Esophagus squamous epithelium (tissue), 5 donors: ENCODE measurements at regions not wholly inside any gene's neighbourhood (a gene's known extent, or its start where the extent isn't known, plus 50 kb on each side); places are given as distances from the start of the nearest gene placed in this dataset.

Experiments
- DNase-seq: peaks from one replicate; lab custom pipeline; 2025; lab: John Stamatoyannopoulos, UW
- H3K27ac ChIP-seq, 4 donors: fragments of 200-600 bp; sonication (generic); one replicate each; pipeline ENCODE4 v1.5.1; 2016 to 2019; ENCODE audit warnings: mild to moderate bottlenecking in 1 of 4
- H3K27me3 ChIP-seq, 4 donors: fragments of 200-600 bp; sonication (generic); 1 replicate in 3 of 4; 2 replicates in 1 of 4; pipeline versions ENCODE4 v1.5.1 to v1.6.0; 2017 to 2021; ENCODE audit warnings: antibody characterized with exemption in 1 of 4
- H3K36me3 ChIP-seq, 3 donors: fragments of 200-600 bp; sonication (generic); one replicate each; pipeline ENCODE4 v1.5.1; 2016 to 2019
- H3K4me1 ChIP-seq, 3 donors: fragments of 200-600 bp; sonication (generic); one replicate each; pipeline ENCODE4 v1.5.1; 2017 to 2019
- H3K4me3 ChIP-seq, 4 donors: fragments of 200-600 bp; sonication (generic); 1 replicate in 3 of 4; 2 replicates in 1 of 4; pipeline ENCODE4 v1.5.1; 2016 to 2019; ENCODE audit warnings: mild to moderate bottlenecking in 2 of 4, moderate library complexity in 1 of 4
- H3K9me3 ChIP-seq, 3 donors: fragments of 200-600 bp; sonication (generic); one replicate each; pipeline ENCODE4 v1.5.1; 2016 to 2019
- POLR2A ChIP-seq, 4 donors: fragments of 450-650 bp; IDR thresholded peaks; one replicate each; pipeline ENCODE4 v1.6.1; 2017; ENCODE audit warnings: antibody characterized with exemption in 4 of 4, mild to moderate bottlenecking in 4 of 4, moderate library complexity in 3 of 4
- WGBS, 2 donors: methylation state at CpG; one replicate each; pipeline ENCODE4 v1.1.5; 2018; 5-methylcytosine and 5-hydroxymethylcytosine counted together
- intact Hi-C: fragments of 100-400 bp; cut with DNase I; formaldehyde crosslinking; loops from one replicate; pipeline ENCODE4 v1.15.0; 2022
- TF ChIP-seq, protein P1 (sequence below), 6 experiments: fragments of 450-650 bp in 4 of 6; fragments of 200-600 bp in 2 of 6; sonication (generic) in 2 of 6; IDR thresholded peaks; one replicate each; pipeline ENCODE4 v1.5.1; 2016 to 2019; ENCODE audit warnings: antibody characterized with exemption in 6 of 6, mild to moderate bottlenecking in 4 of 6, moderate library complexity in 4 of 6
- donor health status: DM: yes; HTN: yes; CAD: no.

GRCh38 chr9:14478175-14479162 lies 164.5 kb upstream of the NFIB start:
- H3K4me1 ChIP-seq: no peaks in the 10 kb centered on the region
- no peak overlapping the region for H3K27ac ChIP-seq
- H3K27me3 ChIP-seq: no peaks in the 10 kb centered on the region
- H3K9me3 ChIP-seq: no peaks in the 10 kb centered on the region
- intact Hi-C loops: no loop called here
- TF ChIP-seq, protein P1, sequence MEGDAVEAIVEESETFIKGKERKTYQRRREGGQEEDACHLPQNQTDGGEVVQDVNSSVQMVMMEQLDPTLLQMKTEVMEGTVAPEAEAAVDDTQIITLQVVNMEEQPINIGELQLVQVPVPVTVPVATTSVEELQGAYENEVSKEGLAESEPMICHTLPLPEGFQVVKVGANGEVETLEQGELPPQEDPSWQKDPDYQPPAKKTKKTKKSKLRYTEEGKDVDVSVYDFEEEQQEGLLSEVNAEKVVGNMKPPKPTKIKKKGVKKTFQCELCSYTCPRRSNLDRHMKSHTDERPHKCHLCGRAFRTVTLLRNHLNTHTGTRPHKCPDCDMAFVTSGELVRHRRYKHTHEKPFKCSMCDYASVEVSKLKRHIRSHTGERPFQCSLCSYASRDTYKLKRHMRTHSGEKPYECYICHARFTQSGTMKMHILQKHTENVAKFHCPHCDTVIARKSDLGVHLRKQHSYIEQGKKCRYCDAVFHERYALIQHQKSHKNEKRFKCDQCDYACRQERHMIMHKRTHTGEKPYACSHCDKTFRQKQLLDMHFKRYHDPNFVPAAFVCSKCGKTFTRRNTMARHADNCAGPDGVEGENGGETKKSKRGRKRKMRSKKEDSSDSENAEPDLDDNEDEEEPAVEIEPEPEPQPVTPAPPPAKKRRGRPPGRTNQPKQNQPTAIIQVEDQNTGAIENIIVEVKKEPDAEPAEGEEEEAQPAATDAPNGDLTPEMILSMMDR (IDR thresholded peaks at IDR 0.05): no peak
- no peak for TF ChIP-seq POLR2A (IDR thresholded peaks at IDR 0.05)
- H3K4me3 ChIP-seq: no peak overlapping the region
- DNase-seq: no peak
- H3K36me3 ChIP-seq: no peaks in the 10 kb centered on the region
- 43 to 63% methylated on average over 3 of the region's 3 CpGs for WGBS, 2 donors

- H3K9me3 ChIP-seq: no peaks in the 10 kb centered on the region
- H3K4me1 ChIP-seq: peaks cover 0 to 4% (median 0%) of the 10 kb centered on the region in 3 donors
- DNase-seq: no peak
- no peak overlapping the region for H3K4me3 ChIP-seq
- intact Hi-C loops: no loop called here
- no peak for TF ChIP-seq POLR2A (IDR thresholded peaks at IDR 0.05)
- H3K27me3 ChIP-seq: no peaks in the 10 kb centered on the region
- H3K27ac ChIP-seq: no peak overlapping the region
- 56 to 75% methylated on average over 4 of the region's 4 CpGs for WGBS, 2 donors
- no peaks in the 10 kb centered on the region for H3K36me3 ChIP-seq
Observed at GRCh38 chr9:14471041-14471440, 157.1 kb upstream of the NFIB start.

DNA sequence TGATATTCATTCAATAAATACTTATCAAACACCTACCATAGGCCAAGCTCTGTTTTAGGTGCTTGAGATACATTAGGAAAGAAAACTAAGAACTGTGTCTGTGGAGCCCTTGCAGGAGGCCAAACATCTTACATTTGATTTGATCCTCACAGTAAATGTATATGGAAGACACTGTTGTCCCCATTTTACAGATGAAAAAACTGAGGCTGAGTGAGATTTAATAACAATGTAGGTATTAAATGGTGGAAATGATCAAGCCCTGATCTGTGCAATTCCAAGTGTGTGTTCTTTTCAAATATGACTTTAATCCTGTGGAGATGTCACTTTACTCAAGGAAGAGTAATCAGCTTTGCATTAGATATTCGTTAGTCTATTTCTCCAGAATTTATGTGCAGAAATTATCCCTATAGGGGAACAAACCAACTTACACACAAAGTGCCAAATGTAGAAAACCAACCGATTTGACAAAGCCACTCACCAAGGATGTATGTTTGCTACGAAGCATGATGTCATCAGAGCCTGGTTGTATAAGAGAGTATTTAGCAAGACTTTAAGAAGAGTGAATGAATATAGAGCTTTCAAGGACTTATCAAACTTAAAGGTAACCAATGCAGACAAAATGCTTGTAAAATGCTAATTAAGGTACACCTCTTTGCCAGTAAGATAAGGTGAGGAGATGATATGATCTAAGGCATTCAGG lies 153.9 kb upstream of the NFIB start:
- intact Hi-C loops: loop anchor here (10.0 kb wide), 1 partner anchor 297 kb away; no protein-coding TSS in a partner anchor
- peaks cover 0 to 9% (median 0%) of the 10 kb centered on the region in 3 donors for H3K4me1 ChIP-seq
- H3K9me3 ChIP-seq: no peaks in the 10 kb centered on the region
- 72 to 74% methylated on average over 3 of the region's 3 CpGs for WGBS, 2 donors
- no peaks in the 10 kb centered on the region for H3K36me3 ChIP-seq
- no peak overlapping the region for H3K27ac ChIP-seq
- H3K27me3 ChIP-seq: no peaks in the 10 kb centered on the region
- no peak for DNase-seq
- H3K4me3 ChIP-seq: no peak overlapping the region
- TF ChIP-seq, protein P1 (IDR thresholded peaks at IDR 0.05): no peak
- TF ChIP-seq POLR2A (IDR thresholded peaks at IDR 0.05): no peak

GRCh38 chr9:14466828-14467227 lies 152.9 kb upstream of the NFIB start:
- intact Hi-C loops: loop anchor here (10.0 kb wide), 1 partner anchor 298 kb away; no protein-coding TSS in a partner anchor
- Histone ChIP-seq H3K27ac (no peak overlapping the region), H3K4me3 (no peak overlapping the region), H3K27me3 (no peaks in the 10 kb centered on the region), H3K4me1 (peaks cover 0 to 9% (median 0%) of the 10 kb centered on the region in 3 donors), H3K9me3 (no peaks in the 10 kb centered on the region), H3K36me3 (no peaks in the 10 kb centered on the region)
- TF ChIP-seq POLR2A (IDR thresholded peaks at IDR 0.05): no peak
- TF ChIP-seq, protein P1 (IDR thresholded peaks at IDR 0.05): no peak
- 83 to 93% methylated on average over 3 to 4 of the region's 4 CpGs for WGBS, 2 donors
- DNase-seq: no peak

- H3K27me3 ChIP-seq: no peaks in the 10 kb centered on the region
- H3K9me3 ChIP-seq: no peaks in the 10 kb centered on the region
- no peak overlapping the region for H3K27ac ChIP-seq
- WGBS, 2 donors: 30 to 58% methylated on average over 7 of the region's 7 CpGs
- no peak for DNase-seq
- no peaks in the 10 kb centered on the region for H3K36me3 ChIP-seq
- intact Hi-C loops: loop anchor here (10.0 kb wide), 1 partner anchor 298 kb away; no protein-coding TSS in a partner anchor
- peaks cover 0 to 9% (median 0%) of the 10 kb centered on the region in 3 donors for H3K4me1 ChIP-seq
- TF ChIP-seq, protein P1 (IDR thresholded peaks at IDR 0.05): no peak
- no peak for TF ChIP-seq POLR2A (IDR thresholded peaks at IDR 0.05)
- H3K4me3 ChIP-seq: no peak overlapping the region
Observed at GRCh38 chr9:14466429-14466818, 152.5 kb upstream of the NFIB start.
